ENCODE measurements at regions not wholly inside any gene's neighbourhood (a gene's known extent, or its start where the extent isn't known, plus 50 kb on each side); places are given as distances from the start of the nearest gene placed in this dataset.

DNA sequence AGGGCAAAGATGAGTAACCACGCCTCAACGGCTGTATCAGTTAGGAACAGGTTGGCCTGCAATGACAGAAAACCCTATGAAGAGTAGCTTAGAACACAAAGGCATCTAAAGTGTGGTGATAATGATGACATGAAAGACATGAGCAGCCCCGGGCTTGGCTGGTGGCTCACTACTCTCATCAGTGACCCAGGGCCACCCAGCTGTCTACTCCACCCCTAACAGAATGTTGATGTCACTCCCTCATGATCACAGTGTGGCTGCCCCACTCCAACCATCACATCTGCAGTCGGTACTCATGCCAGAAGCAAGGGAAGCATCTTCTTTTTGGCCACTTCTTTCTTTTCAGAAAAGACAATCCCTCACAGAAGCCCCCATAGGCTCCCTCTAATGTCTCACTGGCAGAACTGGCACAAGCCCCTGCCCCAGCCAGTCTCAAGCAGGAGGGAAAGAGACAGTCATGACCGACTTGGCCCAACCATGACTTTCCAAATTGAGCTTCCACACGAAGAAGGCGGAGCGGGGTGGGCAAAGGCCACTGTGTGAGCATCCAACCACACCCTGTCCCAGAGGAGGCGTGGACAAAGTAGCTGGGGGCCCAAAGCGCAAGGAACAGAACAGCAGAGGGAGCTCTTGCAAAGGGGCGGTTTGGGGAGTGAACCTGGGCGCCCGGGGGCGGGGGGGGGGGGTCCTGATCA, 72.0 kb upstream of the IQSEC1 start:
- TF ChIP-seq SPI1 (IDR thresholded peaks at IDR 0.05; ENCODE audit: low read depth, low read length) (no peak), POLR2AphosphoS5 (IDR thresholded peaks at IDR 0.05; ENCODE audit: low read depth, low read length) (no peak), TAF1 (IDR thresholded peaks at IDR 0.05; ENCODE audit: low read depth, low read length) (no peak)
